ENCODE measurements at regions not wholly inside any gene's neighbourhood (a gene's known extent, or its start where the extent isn't known, plus 50 kb on each side); places are given as distances from the start of the nearest gene placed in this dataset.
"Not testable (repeated sequence)": the region's sequence is repeated elsewhere in the genome, so short reads cannot be mapped to it uniquely, and the experiment has no call there.

GRCh38 chr2:77746780-77747179 is 224.6 kb upstream of the LRRTM4 start:
- no peaks in the 10 kb centered on the region for H3K79me2 ChIP-seq (ENCODE audit: insufficient read depth, low read length)
- no peaks in the 10 kb centered on the region for H4K20me1 ChIP-seq (ENCODE audit: insufficient read depth, low read length)
- H3K36me3 ChIP-seq (ENCODE audit: insufficient read depth, low read length), result no peaks in the 10 kb centered on the region
- no peak for TF ChIP-seq CTCF (IDR thresholded peaks at IDR 0.05; ENCODE audit: low read length)
- TF ChIP-seq EZH2 (IDR thresholded peaks at IDR 0.05; ENCODE audit: borderline replicate concordance, low read length), result no peak
- H3K9ac ChIP-seq (ENCODE audit: low read length), result no peak overlapping the region
- H3K9me2 ChIP-seq (ENCODE audit: low read depth, low read length), result no peaks in the 10 kb centered on the region
- no peak overlapping the region for H3K4me3 ChIP-seq (ENCODE audit: low read depth, low read length, poor library complexity, severe bottlenecking)
- H3K4me1 ChIP-seq (ENCODE audit: insufficient read depth, low read length, severe bottlenecking), result no peaks in the 10 kb centered on the region
- H3K27me3 ChIP-seq (ENCODE audit: insufficient read depth, low read length), result no peaks in the 10 kb centered on the region
- H3K27ac ChIP-seq (ENCODE audit: low read depth, low read length, poor library complexity, severe bottlenecking), result no peak overlapping the region
- H3F3A ChIP-seq (ENCODE audit: insufficient read depth, low read length), result no peaks in the 10 kb centered on the region
- H2AFZ ChIP-seq (ENCODE audit: low read length), result no peak overlapping the region
- H3K4me2 ChIP-seq (ENCODE audit: low read length), result no peak overlapping the region
- H3K9me3 ChIP-seq (ENCODE audit: low read length), result no peaks in the 10 kb centered on the region

GRCh38 chr2:77753710-77754345 is 231.7 kb upstream of the LRRTM4 start:
- not testable (repeated sequence) for H3K27ac ChIP-seq (ENCODE audit: low read depth, low read length, poor library complexity, severe bottlenecking); H4K20me1 ChIP-seq (ENCODE audit: insufficient read depth, low read length); H3K4me3 ChIP-seq (ENCODE audit: low read depth, low read length, poor library complexity, severe bottlenecking); H3K36me3 ChIP-seq (ENCODE audit: insufficient read depth, low read length); H3K4me1 ChIP-seq (ENCODE audit: insufficient read depth, low read length, severe bottlenecking); H3K9ac ChIP-seq (ENCODE audit: low read length); H2AFZ ChIP-seq (ENCODE audit: low read length); H3K9me2 ChIP-seq (ENCODE audit: low read depth, low read length); H3K4me2 ChIP-seq (ENCODE audit: low read length); H3K27me3 ChIP-seq (ENCODE audit: insufficient read depth, low read length); H3K79me2 ChIP-seq (ENCODE audit: insufficient read depth, low read length); H3K9me3 ChIP-seq (ENCODE audit: low read length); H3F3A ChIP-seq (ENCODE audit: insufficient read depth, low read length)

- no peak overlapping the region for H3K4me3 ChIP-seq (ENCODE audit: low read depth, low read length, poor library complexity, severe bottlenecking)
- no peaks in the 10 kb centered on the region for H3K27me3 ChIP-seq (ENCODE audit: insufficient read depth, low read length)
- H4K20me1 ChIP-seq (ENCODE audit: insufficient read depth, low read length), result no peaks in the 10 kb centered on the region
Measured at GRCh38 chr2:77767388-77768076, 245.4 kb upstream of the LRRTM4 start.

More at GRCh38 chr2:77767388-77768076, 245.4 kb upstream of the LRRTM4 start:
- no peak overlapping the region for H3K27ac ChIP-seq (ENCODE audit: low read depth, low read length, poor library complexity, severe bottlenecking)
- no peak overlapping the region for H3K9ac ChIP-seq (ENCODE audit: low read length)
- no peak overlapping the region for H2AFZ ChIP-seq (ENCODE audit: low read length)
- H3F3A ChIP-seq (ENCODE audit: insufficient read depth, low read length), result no peaks in the 10 kb centered on the region
- no peaks in the 10 kb centered on the region for H3K9me3 ChIP-seq (ENCODE audit: low read length)
- TF ChIP-seq EZH2 (IDR thresholded peaks at IDR 0.05; ENCODE audit: borderline replicate concordance, low read length) (no peak), CTCF (IDR thresholded peaks at IDR 0.05; ENCODE audit: low read length) (no peak)
- H3K79me2 ChIP-seq (ENCODE audit: insufficient read depth, low read length), result no peaks in the 10 kb centered on the region
- no peaks in the 10 kb centered on the region for H3K9me2 ChIP-seq (ENCODE audit: low read depth, low read length)
- no peak overlapping the region for H3K4me2 ChIP-seq (ENCODE audit: low read length)
- H3K36me3 ChIP-seq (ENCODE audit: insufficient read depth, low read length), result no peaks in the 10 kb centered on the region
- H3K4me1 ChIP-seq (ENCODE audit: insufficient read depth, low read length, severe bottlenecking), result no peaks in the 10 kb centered on the region

Measured in OCI-LY1 (cell line).